ENCODE measurements at regions not wholly inside any gene's neighbourhood (a gene's known extent, or its start where the extent isn't known, plus 50 kb on each side); places are given as distances from the start of the nearest gene placed in this dataset.

GRCh38 chr13:34419755-34420154 lies 522.3 kb upstream of the NBEA start:
- no peak for TF ChIP-seq GATA3 (IDR thresholded peaks at IDR 0.05; ENCODE audit: low read depth, low read length)
- no peak for TF ChIP-seq GATA2 (IDR thresholded peaks at IDR 0.05; ENCODE audit: low read depth, low read length)

GRCh38 chr13:34420702-34421346 lies 521.2 kb upstream of the NBEA start:
- TF ChIP-seq GATA2 (IDR thresholded peaks at IDR 0.05; ENCODE audit: low read depth, low read length): no peak
- TF ChIP-seq GATA3 (IDR thresholded peaks at IDR 0.05; ENCODE audit: low read depth, low read length): no peak

GRCh38 chr13:34421347-34421719 lies 520.7 kb upstream of the NBEA start:
- TF ChIP-seq GATA2 (IDR thresholded peaks at IDR 0.05; ENCODE audit: low read depth, low read length) (no peak), GATA3 (IDR thresholded peaks at IDR 0.05; ENCODE audit: low read depth, low read length) (no peak)

GRCh38 chr13:34421858-34422475 lies 520.1 kb upstream of the NBEA start:
- TF ChIP-seq GATA2 (IDR thresholded peaks at IDR 0.05; ENCODE audit: low read depth, low read length) (no peak), GATA3 (IDR thresholded peaks at IDR 0.05; ENCODE audit: low read depth, low read length) (no peak)

- TF ChIP-seq GATA3 (IDR thresholded peaks at IDR 0.05; ENCODE audit: low read depth, low read length) (no peak), GATA2 (IDR thresholded peaks at IDR 0.05; ENCODE audit: low read depth, low read length) (no peak)
These were observed 519.1 kb upstream of the NBEA start for GRCh38 chr13:34422956-34423355.

- no peak for TF ChIP-seq GATA3 (IDR thresholded peaks at IDR 0.05; ENCODE audit: low read depth, low read length)
- no peak for TF ChIP-seq GATA2 (IDR thresholded peaks at IDR 0.05; ENCODE audit: low read depth, low read length)
These were observed 516.6 kb upstream of the NBEA start for GRCh38 chr13:34425327-34425949.

GRCh38 chr13:34428911-34429310 lies 513.2 kb upstream of the NBEA start:
- TF ChIP-seq GATA2 (IDR thresholded peaks at IDR 0.05; ENCODE audit: low read depth, low read length) (no peak), GATA3 (IDR thresholded peaks at IDR 0.05; ENCODE audit: low read depth, low read length) (no peak)

GRCh38 chr13:34430294-34430693 lies 511.8 kb upstream of the NBEA start:
- TF ChIP-seq GATA2 (IDR thresholded peaks at IDR 0.05; ENCODE audit: low read depth, low read length) (no peak), GATA3 (IDR thresholded peaks at IDR 0.05; ENCODE audit: low read depth, low read length) (no peak)

- no peak for TF ChIP-seq GATA2 (IDR thresholded peaks at IDR 0.05; ENCODE audit: low read depth, low read length)
- no peak for TF ChIP-seq GATA3 (IDR thresholded peaks at IDR 0.05; ENCODE audit: low read depth, low read length)
These were observed 510.1 kb upstream of the NBEA start for GRCh38 chr13:34431827-34432581.

GRCh38 chr13:34435338-34435737 lies 506.7 kb upstream of the NBEA start:
- TF ChIP-seq GATA2 (IDR thresholded peaks at IDR 0.05; ENCODE audit: low read depth, low read length) (no peak), GATA3 (IDR thresholded peaks at IDR 0.05; ENCODE audit: low read depth, low read length) (no peak)

- TF ChIP-seq GATA3 (IDR thresholded peaks at IDR 0.05; ENCODE audit: low read depth, low read length): no peak
- no peak for TF ChIP-seq GATA2 (IDR thresholded peaks at IDR 0.05; ENCODE audit: low read depth, low read length)
These were observed 504.2 kb upstream of the NBEA start for GRCh38 chr13:34437873-34438272.

GRCh38 chr13:34452831-34453230 lies 489.2 kb upstream of the NBEA start:
- TF ChIP-seq GATA3 (IDR thresholded peaks at IDR 0.05; ENCODE audit: low read depth, low read length): no peak
- TF ChIP-seq GATA2 (IDR thresholded peaks at IDR 0.05; ENCODE audit: low read depth, low read length): no peak

GRCh38 chr13:34458756-34459715 lies 483.0 kb upstream of the NBEA start:
- no peak for TF ChIP-seq GATA2 (IDR thresholded peaks at IDR 0.05; ENCODE audit: low read depth, low read length)
- TF ChIP-seq GATA3 (IDR thresholded peaks at IDR 0.05; ENCODE audit: low read depth, low read length): no peak

Data from SH-SY5Y (cell line).